Hepatocyte (in vitro differentiated cells): ENCODE measurements at regions not wholly inside any gene's neighbourhood (a gene's known extent, or its start where the extent isn't known, plus 50 kb on each side); places are given as distances from the start of the nearest gene placed in this dataset.

Experiments used
- DNase-seq: peaks from one replicate; pipeline ENCODE4 v3.0.0-alpha.2; 2016; ENCODE audit warnings: low spot score
- H2AFZ ChIP-seq: fragments of 200-600 bp; sonication (generic); 2 replicates; pipeline ENCODE4 v1.6.0; 2016; ENCODE audit warnings: antibody characterized with exemption, mild to moderate bottlenecking
- H3K27ac ChIP-seq: fragments of 200-600 bp; sonication (generic); 2 replicates; pipeline ENCODE4 v1.5.1; 2016; ENCODE audit warnings: mild to moderate bottlenecking
- H3K27me3 ChIP-seq: fragments of 200-600 bp; sonication (generic); 2 replicates; pipeline ENCODE4 v1.6.1; 2016
- H3K36me3 ChIP-seq: fragments of 200-600 bp; sonication (generic); replicated peaks from 2 replicates; pipeline ENCODE4 v1.5.1; 2016; ENCODE audit warnings: low read depth; ENCODE audit not compliant: insufficient read depth
- H3K4me1 ChIP-seq: fragments of 200-600 bp; sonication (generic); 2 replicates; pipeline ENCODE4 v1.5.1; 2016; ENCODE audit warnings: mild to moderate bottlenecking, moderate library complexity; ENCODE audit not compliant: insufficient read depth
- H3K4me2 ChIP-seq: fragments of 200-600 bp; sonication (generic); 2 replicates; pipeline ENCODE4 v1.6.0; 2016
- H3K4me3 ChIP-seq: fragments of 200-600 bp; sonication (generic); 2 replicates; pipeline ENCODE4 v1.5.1; 2016; ENCODE audit warnings: mild to moderate bottlenecking
- H3K79me2 ChIP-seq: fragments of 200-600 bp; sonication (generic); 2 replicates; pipeline ENCODE4 v1.6.0; 2017; ENCODE audit warnings: mild to moderate bottlenecking
- H3K9me2 ChIP-seq: fragments of 200-600 bp; sonication (generic); replicated peaks from 2 replicates; pipeline ENCODE4 v1.6.0; 2017; ENCODE audit warnings: mild to moderate bottlenecking; ENCODE audit not compliant: insufficient read depth
- H3K9me3 ChIP-seq: fragments of 200-600 bp; sonication (generic); 2 replicates; pipeline ENCODE4 v1.5.1; 2016; ENCODE audit warnings: low read depth, mild to moderate bottlenecking
- H4K20me1 ChIP-seq: fragments of 200-600 bp; sonication (generic); 2 replicates; pipeline ENCODE4 v1.6.0; 2016; ENCODE audit warnings: mild to moderate bottlenecking; ENCODE audit not compliant: insufficient read depth, poor library complexity, severe bottlenecking
- CTCF ChIP-seq: fragments of 200-600 bp; sonication (generic); IDR thresholded peaks from 2 replicates; pipeline ENCODE4 v1.5.1; 2016; ENCODE audit warnings: antibody characterized with exemption, mild to moderate bottlenecking; ENCODE audit not compliant: poor library complexity
- EZH2 ChIP-seq: fragments of 200-600 bp; sonication (generic); IDR thresholded peaks from 2 replicates; pipeline ENCODE4 v1.6.1; 2016; ENCODE audit warnings: antibody characterized with exemption, mild to moderate bottlenecking, borderline replicate concordance
- EZH2phosphoT487 ChIP-seq: fragments of 200-600 bp; sonication (generic); IDR thresholded peaks from one replicate; pipeline ENCODE4 v1.6.1; 2018; ENCODE audit warnings: antibody characterized with exemption, mild to moderate bottlenecking, low read depth, moderate library complexity; ENCODE audit not compliant: unreplicated experiment, severe bottlenecking
- WGBS: methylation state at CpG from one replicate; pipeline ENCODE4 v1.1.6; 2016; ENCODE audit warnings: low lambda C conversion rate; ENCODE audit errors: missing lambda C conversion rate; 5-methylcytosine and 5-hydroxymethylcytosine counted together

GRCh38 chr10:29166713-29167112, 122.2 kb upstream of the LYZL1 start:
- Histone ChIP-seq H3K4me3 (no peak overlapping the region), H3K27me3 (no peaks in the 10 kb centered on the region), H3K9me3 (peaks cover 5% of the 10 kb centered on the region), H4K20me1 (no peaks in the 10 kb centered on the region), H3K36me3 (no peaks in the 10 kb centered on the region), H3K79me2 (no peaks in the 10 kb centered on the region), H3K4me2 (no peak overlapping the region), H2AFZ (no peak overlapping the region), H3K4me1 (no peaks in the 10 kb centered on the region), H3K27ac (no peak overlapping the region), H3K9me2 (no peaks in the 10 kb centered on the region)
- 96% methylated on average over 4 of the region's 4 CpGs for WGBS
- TF ChIP-seq EZH2phosphoT487 (no peak), EZH2 (no peak), CTCF (no peak)
- DNase-seq, result no peak

GRCh38 chr10:29169021-29169420, 119.8 kb upstream of the LYZL1 start:
- H3K4me2 ChIP-seq, result no peak overlapping the region
- no peaks in the 10 kb centered on the region for H3K9me2 ChIP-seq
- no peaks in the 10 kb centered on the region for H4K20me1 ChIP-seq
- no peak overlapping the region for H2AFZ ChIP-seq
- no peak for TF ChIP-seq EZH2phosphoT487
- 93% methylated on average over 2 of the region's 2 CpGs for WGBS
- no peak for DNase-seq
- H3K79me2 ChIP-seq, result no peaks in the 10 kb centered on the region
- H3K27ac ChIP-seq, result no peak overlapping the region
- H3K4me3 ChIP-seq, result no peak overlapping the region
- H3K36me3 ChIP-seq, result no peaks in the 10 kb centered on the region
- H3K27me3 ChIP-seq, result no peaks in the 10 kb centered on the region
- H3K9me3 ChIP-seq, result peaks cover 5% of the 10 kb centered on the region
- H3K4me1 ChIP-seq, result no peaks in the 10 kb centered on the region

DNA sequence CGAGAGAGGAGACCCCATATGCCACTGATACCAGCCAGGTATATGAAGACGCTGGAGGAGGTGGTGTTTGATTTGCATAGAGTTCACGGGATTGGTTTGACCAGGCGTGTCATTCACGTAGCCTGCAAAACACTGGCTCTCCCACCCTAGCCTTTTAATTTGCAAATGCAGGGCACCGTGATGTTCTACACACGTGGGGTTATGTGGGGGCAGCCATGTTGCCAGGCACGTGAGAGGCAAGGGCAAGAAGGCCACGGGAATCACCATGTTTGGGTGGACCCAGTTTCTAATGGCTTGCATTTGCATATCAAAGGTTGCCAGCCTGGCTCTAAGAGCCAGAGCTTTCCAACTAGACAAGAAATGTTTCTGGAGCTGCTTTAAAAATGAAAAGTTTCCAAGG, 117.2 kb upstream of the LYZL1 start:
- Histone ChIP-seq H3K27me3 (no peaks in the 10 kb centered on the region), H3K4me2 (no peak overlapping the region), H4K20me1 (no peaks in the 10 kb centered on the region), H3K27ac (no peak overlapping the region), H3K79me2 (no peaks in the 10 kb centered on the region), H3K4me1 (no peaks in the 10 kb centered on the region), H3K36me3 (no peaks in the 10 kb centered on the region), H3K9me3 (peaks cover 5% of the 10 kb centered on the region), H3K9me2 (no peaks in the 10 kb centered on the region), H2AFZ (no peak overlapping the region), H3K4me3 (no peak overlapping the region)
- 78% methylated on average over 9 of the region's 9 CpGs for WGBS
- no peak for TF ChIP-seq CTCF
- no peak for TF ChIP-seq EZH2phosphoT487
- no peak for TF ChIP-seq EZH2
- DNase-seq, result no peak

DNA sequence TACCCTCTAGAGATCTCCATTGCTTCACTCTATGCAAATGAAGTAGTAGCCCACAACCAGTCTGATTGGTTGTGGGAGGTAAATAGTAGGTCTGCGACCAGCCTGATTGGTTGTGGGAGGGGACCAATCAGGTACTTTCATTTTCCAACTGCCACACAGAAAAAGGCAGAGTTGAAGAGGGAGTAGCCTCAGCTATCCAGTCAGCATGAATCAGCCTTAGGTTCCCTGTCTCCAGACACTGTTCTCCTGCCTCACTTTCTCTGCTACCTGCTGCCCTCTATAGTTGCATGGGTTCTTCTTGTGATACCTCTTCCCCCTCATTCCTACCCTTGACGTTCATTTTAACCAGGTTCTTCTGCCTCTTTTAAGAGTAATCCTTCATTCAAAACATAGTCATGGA, 114.5 kb upstream of the LYZL1 start:
- H4K20me1 ChIP-seq, result no peaks in the 10 kb centered on the region
- H3K9me3 ChIP-seq, result peaks cover 5% of the 10 kb centered on the region
- DNase-seq, result no peak
- WGBS, result 95% methylated on average over 2 of the region's 2 CpGs
- no peak overlapping the region for H3K27ac ChIP-seq
- TF ChIP-seq EZH2 (no peak), CTCF (no peak), EZH2phosphoT487 (no peak)
- no peak overlapping the region for H2AFZ ChIP-seq
- no peak overlapping the region for H3K4me3 ChIP-seq
- H3K79me2 ChIP-seq, result no peaks in the 10 kb centered on the region
- H3K27me3 ChIP-seq, result no peaks in the 10 kb centered on the region
- H3K36me3 ChIP-seq, result no peaks in the 10 kb centered on the region
- no peak overlapping the region for H3K4me2 ChIP-seq
- no peaks in the 10 kb centered on the region for H3K9me2 ChIP-seq
- peaks cover 10% of the 10 kb centered on the region for H3K4me1 ChIP-seq
